ENCODE measurements at regions not wholly inside any gene's neighbourhood (a gene's known extent, or its start where the extent isn't known, plus 50 kb on each side); places are given as distances from the start of the nearest gene placed in this dataset.
"Not testable (repeated sequence)": the region's sequence is repeated elsewhere in the genome, so short reads cannot be mapped to it uniquely, and the experiment has no call there.

DNA sequence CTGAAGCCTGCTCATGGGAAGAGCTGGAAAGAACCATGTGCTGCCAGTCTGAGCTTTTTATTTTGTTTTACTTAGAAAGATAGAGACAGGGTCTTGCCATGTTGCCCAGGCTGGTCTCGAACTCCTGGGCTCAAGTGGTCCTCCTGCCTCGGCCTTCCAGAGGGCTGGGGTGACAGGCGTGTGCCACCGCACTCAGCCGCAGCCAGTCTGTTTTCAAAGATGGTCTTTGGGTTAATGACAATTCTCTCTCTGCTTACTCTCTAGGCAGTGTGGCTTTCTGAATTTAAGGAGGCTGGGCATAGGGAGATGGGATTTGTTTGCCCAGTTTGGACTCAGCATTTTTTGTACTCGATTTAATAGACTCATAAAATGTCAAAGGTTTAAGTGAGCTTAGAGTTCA is 1357.9 kb downstream of the CDH12 start:
- not testable (repeated sequence) for H3K36me3 Mint-ChIP-seq (ENCODE audit: low read depth); H3K27me3 Mint-ChIP-seq (ENCODE audit: low read depth); H3K4me1 Mint-ChIP-seq (ENCODE audit: low read depth); H3K4me3 Mint-ChIP-seq (ENCODE audit: unreplicated experiment); DNase-seq (ENCODE audit: low spot score); H3K9me3 Mint-ChIP-seq (ENCODE audit: low read depth); H3K27ac Mint-ChIP-seq (ENCODE audit: unreplicated experiment)

DNA sequence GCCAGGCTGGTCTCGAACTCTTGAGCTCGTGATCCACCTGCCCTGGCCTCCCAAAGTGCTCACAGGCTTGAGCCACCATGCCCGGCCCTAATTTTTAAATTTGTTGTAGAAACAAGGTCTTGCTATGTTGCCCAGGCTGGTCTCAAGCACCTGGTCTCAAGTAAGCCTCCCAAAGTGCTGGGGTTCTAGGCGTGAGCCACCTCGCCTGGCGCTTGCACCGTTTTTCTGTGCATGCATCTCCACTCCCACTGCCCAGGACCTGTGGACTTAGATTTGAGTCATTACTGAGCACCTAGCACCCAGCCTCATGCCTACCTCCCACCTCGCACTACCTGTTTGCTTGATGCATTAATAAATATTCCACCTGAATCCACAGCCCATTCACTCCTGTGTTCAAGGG is 1359.1 kb downstream of the CDH12 start:
- H3K27ac Mint-ChIP-seq (ENCODE audit: unreplicated experiment); H3K4me1 Mint-ChIP-seq (ENCODE audit: low read depth); H3K4me3 Mint-ChIP-seq (ENCODE audit: unreplicated experiment): not testable (repeated sequence)

DNA sequence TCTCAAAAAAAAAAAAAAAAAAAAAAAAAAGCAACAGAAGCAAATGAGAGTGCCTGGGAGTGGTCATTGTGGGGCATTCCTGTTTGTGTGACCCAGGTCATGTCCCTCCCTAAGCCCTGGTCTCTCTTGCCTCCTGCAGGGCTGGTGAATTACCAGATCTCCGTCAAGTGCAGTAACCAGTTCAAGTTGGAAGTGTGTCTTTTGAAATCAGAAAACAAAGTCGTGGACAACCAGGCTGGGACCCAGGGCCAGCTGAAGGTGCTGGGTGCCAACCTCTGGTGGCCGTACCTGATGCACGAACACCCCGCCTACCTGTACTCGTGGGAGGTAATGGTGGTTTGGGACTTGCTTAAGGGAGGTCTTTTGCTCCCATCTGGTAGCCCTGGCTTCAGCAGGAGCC is 1362.0 kb downstream of the CDH12 start:
- H3K27me3 Mint-ChIP-seq (ENCODE audit: low read depth); DNase-seq (ENCODE audit: low spot score); H3K27ac Mint-ChIP-seq (ENCODE audit: unreplicated experiment); H3K4me1 Mint-ChIP-seq (ENCODE audit: low read depth); H3K36me3 Mint-ChIP-seq (ENCODE audit: low read depth); H3K9me3 Mint-ChIP-seq (ENCODE audit: low read depth); H3K4me3 Mint-ChIP-seq (ENCODE audit: unreplicated experiment): not testable (repeated sequence)

More for the DNA sequence above, 1359.1 kb downstream of the CDH12 start:
- not testable (repeated sequence) for DNase-seq (ENCODE audit: low spot score); H3K27me3 Mint-ChIP-seq (ENCODE audit: low read depth); H3K9me3 Mint-ChIP-seq (ENCODE audit: low read depth); H3K36me3 Mint-ChIP-seq (ENCODE audit: low read depth)

DNA sequence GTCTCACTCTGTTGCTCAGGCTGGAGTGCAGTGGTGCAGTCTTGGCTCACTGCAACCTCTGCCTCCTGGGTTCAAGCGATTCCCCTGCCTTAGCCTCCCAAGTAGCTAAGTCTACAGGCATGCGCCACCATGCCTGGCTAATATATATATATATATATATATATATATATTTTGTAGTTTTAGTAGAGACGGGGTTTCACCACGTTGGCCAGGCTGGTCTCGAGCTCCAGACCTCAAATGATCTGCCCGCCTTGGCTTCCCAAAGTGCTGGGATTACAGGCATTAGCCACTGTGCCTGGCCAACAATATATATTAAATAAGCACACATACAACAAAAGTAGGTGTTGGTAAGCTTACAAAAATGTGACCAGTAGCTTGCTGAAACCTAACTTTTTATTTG is 1364.3 kb downstream of the CDH12 start:
- H3K27ac Mint-ChIP-seq (ENCODE audit: unreplicated experiment); H3K9me3 Mint-ChIP-seq (ENCODE audit: low read depth); H3K36me3 Mint-ChIP-seq (ENCODE audit: low read depth); H3K27me3 Mint-ChIP-seq (ENCODE audit: low read depth); DNase-seq (ENCODE audit: low spot score); H3K4me1 Mint-ChIP-seq (ENCODE audit: low read depth); H3K4me3 Mint-ChIP-seq (ENCODE audit: unreplicated experiment): not testable (repeated sequence)

DNA sequence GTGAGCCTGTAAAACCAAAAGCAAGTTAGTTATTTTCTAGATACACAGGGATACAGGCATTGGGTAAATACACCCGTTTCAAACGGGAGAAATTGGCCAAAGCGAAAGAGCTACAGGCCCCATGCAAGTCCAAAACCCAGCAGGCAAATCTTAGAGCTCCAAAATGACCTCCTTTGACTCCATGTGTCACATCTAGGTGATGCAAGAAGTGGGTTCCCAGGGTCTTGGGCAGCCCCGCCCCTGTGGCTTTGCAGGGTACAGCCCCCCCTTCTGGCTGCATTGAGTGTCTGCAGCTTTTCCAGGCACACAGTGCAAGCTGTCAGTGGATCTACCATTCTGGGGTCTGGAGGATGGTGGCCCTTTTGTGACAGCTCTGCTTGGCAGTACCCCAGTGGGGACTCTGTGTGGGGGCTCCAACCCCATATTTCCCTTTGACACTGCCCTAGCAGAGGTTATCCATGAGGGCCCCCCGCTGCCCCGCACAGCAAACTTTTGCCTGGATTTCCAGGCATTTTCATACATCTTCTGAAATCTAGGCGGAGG is 1367.6 kb downstream of the CDH12 start:
- not testable (repeated sequence) for H3K9me3 Mint-ChIP-seq (ENCODE audit: low read depth); H3K36me3 Mint-ChIP-seq (ENCODE audit: low read depth); H3K4me3 Mint-ChIP-seq (ENCODE audit: unreplicated experiment); H3K4me1 Mint-ChIP-seq (ENCODE audit: low read depth); H3K27me3 Mint-ChIP-seq (ENCODE audit: low read depth); H3K27ac Mint-ChIP-seq (ENCODE audit: unreplicated experiment); DNase-seq (ENCODE audit: low spot score)
- TF ChIP-seq, protein P1, sequence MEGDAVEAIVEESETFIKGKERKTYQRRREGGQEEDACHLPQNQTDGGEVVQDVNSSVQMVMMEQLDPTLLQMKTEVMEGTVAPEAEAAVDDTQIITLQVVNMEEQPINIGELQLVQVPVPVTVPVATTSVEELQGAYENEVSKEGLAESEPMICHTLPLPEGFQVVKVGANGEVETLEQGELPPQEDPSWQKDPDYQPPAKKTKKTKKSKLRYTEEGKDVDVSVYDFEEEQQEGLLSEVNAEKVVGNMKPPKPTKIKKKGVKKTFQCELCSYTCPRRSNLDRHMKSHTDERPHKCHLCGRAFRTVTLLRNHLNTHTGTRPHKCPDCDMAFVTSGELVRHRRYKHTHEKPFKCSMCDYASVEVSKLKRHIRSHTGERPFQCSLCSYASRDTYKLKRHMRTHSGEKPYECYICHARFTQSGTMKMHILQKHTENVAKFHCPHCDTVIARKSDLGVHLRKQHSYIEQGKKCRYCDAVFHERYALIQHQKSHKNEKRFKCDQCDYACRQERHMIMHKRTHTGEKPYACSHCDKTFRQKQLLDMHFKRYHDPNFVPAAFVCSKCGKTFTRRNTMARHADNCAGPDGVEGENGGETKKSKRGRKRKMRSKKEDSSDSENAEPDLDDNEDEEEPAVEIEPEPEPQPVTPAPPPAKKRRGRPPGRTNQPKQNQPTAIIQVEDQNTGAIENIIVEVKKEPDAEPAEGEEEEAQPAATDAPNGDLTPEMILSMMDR (IDR thresholded peaks at IDR 0.05) = peak; percentile 63

DNA sequence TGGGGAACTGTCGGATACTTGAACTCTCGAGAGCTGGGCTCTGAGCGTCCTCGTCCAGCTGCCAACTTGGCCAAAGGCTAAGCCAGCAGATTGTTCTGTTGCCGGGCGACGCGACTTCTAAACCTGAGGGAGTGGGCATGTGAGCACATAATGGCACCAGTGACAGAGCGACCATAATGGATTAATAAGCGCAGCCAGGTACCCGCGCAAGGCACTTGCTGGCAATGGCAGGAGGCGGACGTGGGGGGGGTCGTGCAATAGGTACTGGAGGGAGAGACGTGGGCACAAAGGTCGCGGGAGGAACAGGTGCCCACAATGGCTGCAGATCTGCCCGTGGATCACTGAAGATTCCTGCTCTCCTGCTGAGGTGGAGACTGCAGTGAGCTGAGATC is 1368.7 kb downstream of the CDH12 start:
- H3K4me1 Mint-ChIP-seq (ENCODE audit: low read depth); H3K27me3 Mint-ChIP-seq (ENCODE audit: low read depth); H3K36me3 Mint-ChIP-seq (ENCODE audit: low read depth); DNase-seq (ENCODE audit: low spot score); H3K4me3 Mint-ChIP-seq (ENCODE audit: unreplicated experiment); H3K9me3 Mint-ChIP-seq (ENCODE audit: low read depth); H3K27ac Mint-ChIP-seq (ENCODE audit: unreplicated experiment): not testable (repeated sequence)

DNA sequence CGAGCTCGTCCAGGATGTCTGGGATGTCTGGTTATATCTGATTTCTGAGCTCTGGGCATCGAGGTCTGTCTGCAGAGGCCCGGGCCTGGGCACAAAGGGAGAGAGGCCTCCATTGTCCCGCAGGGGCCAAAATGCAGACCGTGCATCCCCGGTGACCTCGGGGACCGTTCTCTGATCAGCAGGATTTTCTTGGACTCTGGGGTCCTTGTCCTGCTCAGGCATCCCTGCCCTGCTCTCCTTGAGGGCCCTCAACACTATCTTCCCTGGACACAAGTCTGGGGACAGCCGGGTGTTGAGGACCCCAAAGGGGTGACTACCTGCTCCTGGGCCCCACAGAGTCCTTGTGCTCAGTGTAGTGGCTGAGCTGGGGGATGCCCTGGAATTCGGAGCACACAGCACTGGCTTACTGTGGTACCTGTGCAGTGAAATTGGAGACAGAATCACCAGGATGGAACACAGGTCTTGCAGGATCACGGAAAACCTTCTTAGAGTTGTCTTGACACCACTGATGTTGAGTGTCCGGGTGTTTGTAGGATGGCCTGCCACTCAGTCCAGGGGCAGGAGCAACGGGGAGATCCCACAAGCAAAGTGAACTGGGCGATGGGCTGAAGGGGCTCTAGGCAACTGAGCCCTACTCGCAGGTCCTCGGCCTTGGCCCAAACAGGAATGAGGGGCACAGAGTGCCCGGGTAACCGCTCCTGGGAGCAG is 1369.2 kb downstream of the CDH12 start:
- H3K4me3 Mint-ChIP-seq (ENCODE audit: unreplicated experiment); H3K9me3 Mint-ChIP-seq (ENCODE audit: low read depth); H3K27me3 Mint-ChIP-seq (ENCODE audit: low read depth); H3K27ac Mint-ChIP-seq (ENCODE audit: unreplicated experiment); H3K36me3 Mint-ChIP-seq (ENCODE audit: low read depth); H3K4me1 Mint-ChIP-seq (ENCODE audit: low read depth): not testable (repeated sequence)
- peak; percentile 87 for DNase-seq (ENCODE audit: low spot score)

DNA sequence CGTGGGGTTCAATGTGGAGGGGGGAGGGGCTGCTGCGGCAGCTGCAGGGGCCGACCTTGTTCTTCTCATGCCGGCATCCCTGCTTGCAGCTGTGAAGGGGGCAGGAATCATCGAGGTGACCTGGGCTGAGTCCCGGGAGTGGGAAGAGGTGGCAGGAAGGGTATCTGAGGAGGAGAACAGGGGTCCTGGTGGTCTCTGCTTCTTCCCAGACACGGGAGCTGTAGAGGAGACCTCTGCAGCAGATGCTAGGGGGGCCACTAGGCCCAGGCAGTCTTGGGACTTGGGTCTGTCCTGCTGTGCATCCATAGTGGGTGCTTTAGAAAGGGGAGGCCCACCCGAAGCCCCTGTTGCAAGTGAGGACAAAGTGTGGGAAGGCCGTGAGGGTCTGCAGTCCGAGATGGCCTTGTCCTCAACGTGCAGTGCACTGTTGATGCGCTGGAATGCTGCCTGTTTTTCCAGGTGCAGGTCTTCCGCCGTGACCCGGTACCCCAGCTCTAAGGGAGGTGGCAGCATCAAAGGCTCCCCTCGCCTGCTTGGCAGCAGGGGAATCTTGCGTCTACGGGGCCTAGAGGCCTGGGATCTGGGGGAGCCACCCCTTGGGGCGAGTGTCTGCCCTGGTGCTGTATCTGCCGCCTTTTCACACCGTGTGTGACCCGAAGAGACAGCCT is 1370.0 kb downstream of the CDH12 start:
- DNase-seq (ENCODE audit: low spot score) = peak; percentile 96
- not testable (repeated sequence) for H3K27ac Mint-ChIP-seq (ENCODE audit: unreplicated experiment); H3K9me3 Mint-ChIP-seq (ENCODE audit: low read depth); H3K36me3 Mint-ChIP-seq (ENCODE audit: low read depth); H3K27me3 Mint-ChIP-seq (ENCODE audit: low read depth); H3K4me1 Mint-ChIP-seq (ENCODE audit: low read depth); H3K4me3 Mint-ChIP-seq (ENCODE audit: unreplicated experiment)

DNA sequence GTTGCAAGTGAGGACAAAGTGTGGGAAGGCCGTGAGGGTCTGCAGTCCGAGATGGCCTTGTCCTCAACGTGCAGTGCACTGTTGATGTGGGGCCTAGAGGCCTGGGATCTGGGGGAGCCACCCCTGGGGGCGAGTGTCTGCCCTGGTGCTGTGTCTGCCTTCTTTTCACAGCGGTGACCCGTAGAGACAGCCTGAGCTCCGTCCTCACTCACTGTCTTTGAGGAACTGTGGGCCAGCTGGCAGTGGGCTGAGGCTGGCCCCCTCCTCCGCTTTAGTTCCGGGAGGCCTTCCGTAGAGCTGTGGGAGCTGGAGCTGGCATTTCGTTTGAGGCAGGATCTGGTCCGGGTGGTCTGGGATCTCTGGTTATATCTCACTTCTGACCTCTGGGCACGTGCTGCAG is 1370.6 kb downstream of the CDH12 start:
- not testable (repeated sequence) for H3K27me3 Mint-ChIP-seq (ENCODE audit: low read depth); H3K9me3 Mint-ChIP-seq (ENCODE audit: low read depth); H3K4me1 Mint-ChIP-seq (ENCODE audit: low read depth); H3K27ac Mint-ChIP-seq (ENCODE audit: unreplicated experiment); H3K36me3 Mint-ChIP-seq (ENCODE audit: low read depth); H3K4me3 Mint-ChIP-seq (ENCODE audit: unreplicated experiment)
- peak; percentile 95 for DNase-seq (ENCODE audit: low spot score)

DNA sequence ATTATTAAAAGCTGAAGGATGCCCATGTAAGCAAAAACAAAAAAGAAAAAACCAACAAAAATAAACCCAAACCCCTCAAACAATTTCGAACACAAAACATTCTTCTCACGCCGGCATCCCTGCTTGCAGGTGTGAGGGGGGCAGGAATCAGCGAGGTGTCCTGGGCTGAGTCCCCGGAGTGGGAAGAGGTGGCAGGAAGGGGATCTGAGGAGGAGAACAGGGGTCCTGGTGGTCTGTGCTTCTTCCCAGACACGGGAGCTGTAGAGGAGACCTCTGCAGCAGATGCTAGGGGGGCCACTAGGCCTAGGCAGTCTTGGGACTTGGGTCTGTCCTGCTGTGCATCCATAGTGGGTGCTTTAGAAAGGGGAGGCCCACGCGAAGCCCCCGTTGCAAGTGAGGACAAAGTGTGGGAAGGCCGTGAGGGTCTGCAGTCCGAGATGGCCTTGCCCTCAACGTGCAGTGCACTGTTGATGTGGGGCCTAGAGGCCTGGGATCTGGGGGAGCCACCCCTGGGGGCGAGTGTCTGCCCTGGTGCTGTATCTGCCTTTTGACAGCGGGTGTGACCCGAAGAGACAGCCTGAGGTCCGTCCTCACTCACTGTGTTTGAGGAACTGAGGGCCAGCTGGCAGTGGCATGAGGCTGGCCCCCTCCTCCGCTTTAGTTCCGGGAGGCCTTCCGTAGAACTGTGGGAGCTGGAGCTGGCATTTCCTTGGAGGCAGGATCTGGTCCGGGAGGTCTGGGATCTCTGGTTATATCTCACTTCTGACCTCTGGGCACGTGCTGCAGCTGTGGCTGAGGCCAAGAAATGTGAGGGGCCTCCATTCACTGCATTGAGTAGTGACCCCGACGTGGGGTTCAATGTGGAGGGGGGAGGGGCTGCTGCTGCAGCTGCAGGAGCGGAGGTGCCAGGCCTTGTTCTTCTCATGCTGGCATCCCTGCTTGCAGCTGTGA is 1371.5 kb downstream of the CDH12 start:
- peak; percentile 95 for DNase-seq (ENCODE audit: low spot score)
- H3K4me1 Mint-ChIP-seq (ENCODE audit: low read depth); H3K36me3 Mint-ChIP-seq (ENCODE audit: low read depth); H3K27me3 Mint-ChIP-seq (ENCODE audit: low read depth); H3K27ac Mint-ChIP-seq (ENCODE audit: unreplicated experiment); H3K9me3 Mint-ChIP-seq (ENCODE audit: low read depth); H3K4me3 Mint-ChIP-seq (ENCODE audit: unreplicated experiment): not testable (repeated sequence)

DNA sequence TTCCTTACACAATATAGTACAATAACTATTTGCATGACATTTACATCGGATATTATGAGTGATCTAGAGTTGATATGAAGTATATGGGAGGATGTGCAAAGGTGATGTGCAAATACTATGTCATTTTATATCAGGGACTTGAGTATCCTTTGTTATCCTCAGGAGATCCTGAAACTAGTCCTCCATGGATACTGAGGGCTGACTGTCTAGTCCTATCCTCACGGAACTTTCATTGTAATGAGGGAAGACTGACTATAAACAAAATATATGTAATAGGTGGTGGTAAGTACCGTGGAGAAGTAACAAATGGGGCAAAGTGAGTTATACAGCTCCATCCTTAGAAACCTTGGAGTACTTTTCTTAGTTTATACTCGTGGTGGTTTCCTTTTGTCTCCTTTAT is 1373.1 kb downstream of the CDH12 start:
- not testable (repeated sequence) for H3K36me3 Mint-ChIP-seq (ENCODE audit: low read depth); H3K4me1 Mint-ChIP-seq (ENCODE audit: low read depth); H3K27ac Mint-ChIP-seq (ENCODE audit: unreplicated experiment); H3K4me3 Mint-ChIP-seq (ENCODE audit: unreplicated experiment); H3K9me3 Mint-ChIP-seq (ENCODE audit: low read depth); DNase-seq (ENCODE audit: low spot score); H3K27me3 Mint-ChIP-seq (ENCODE audit: low read depth)

Data from chondrocyte (in vitro differentiated cells).